HG03103 (cell line): ENCODE measurements at regions not wholly inside any gene's neighbourhood (a gene's known extent, or its start where the extent isn't known, plus 50 kb on each side); places are given as distances from the start of the nearest gene placed in this dataset.

Experiments
- ATAC-seq: cut with Tn5 transposase; IDR thresholded peaks from one replicate; pipeline ENCODE4 v1.9.1; 2021; ENCODE audit warnings: low read depth; ENCODE audit not compliant: unreplicated experiment

- ATAC-seq: no peak
Observed at GRCh38 chr9:12185856-12186255, 507.3 kb upstream of the TYRP1 start.

GRCh38 chr9:12191630-12192029 is 501.6 kb upstream of the TYRP1 start:
- no peak for ATAC-seq

- no peak for ATAC-seq
Observed at GRCh38 chr9:12194731-12195130, 498.5 kb upstream of the TYRP1 start.

GRCh38 chr9:12195456-12195855 is 497.7 kb upstream of the TYRP1 start:
- ATAC-seq: no peak

- no peak for ATAC-seq
Observed at GRCh38 chr9:12204512-12204911, 488.7 kb upstream of the TYRP1 start.

- ATAC-seq: no peak
Observed at GRCh38 chr9:12212860-12213259, 480.3 kb upstream of the TYRP1 start.

DNA sequence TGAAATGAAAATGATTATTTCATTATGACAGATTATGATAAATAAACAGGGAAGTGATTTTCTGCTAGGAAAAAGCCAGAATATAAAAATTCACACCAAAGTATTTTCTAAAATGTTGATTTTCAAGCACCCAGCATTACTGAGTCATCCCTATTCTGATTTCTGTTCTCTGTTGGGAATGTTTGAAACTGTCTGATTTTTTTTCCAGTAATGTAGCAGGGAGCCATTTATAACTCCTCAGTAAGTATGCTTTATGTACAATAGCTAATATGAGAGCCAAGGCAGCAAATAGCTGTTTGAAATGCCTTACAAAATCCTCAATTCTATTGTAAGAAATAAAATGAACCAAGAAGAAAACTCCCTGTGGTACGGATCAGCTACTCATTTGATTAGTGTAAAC is 471.7 kb upstream of the TYRP1 start:
- ATAC-seq: no peak

GRCh38 chr9:12224449-12224848 is 468.7 kb upstream of the TYRP1 start:
- ATAC-seq: no peak

DNA sequence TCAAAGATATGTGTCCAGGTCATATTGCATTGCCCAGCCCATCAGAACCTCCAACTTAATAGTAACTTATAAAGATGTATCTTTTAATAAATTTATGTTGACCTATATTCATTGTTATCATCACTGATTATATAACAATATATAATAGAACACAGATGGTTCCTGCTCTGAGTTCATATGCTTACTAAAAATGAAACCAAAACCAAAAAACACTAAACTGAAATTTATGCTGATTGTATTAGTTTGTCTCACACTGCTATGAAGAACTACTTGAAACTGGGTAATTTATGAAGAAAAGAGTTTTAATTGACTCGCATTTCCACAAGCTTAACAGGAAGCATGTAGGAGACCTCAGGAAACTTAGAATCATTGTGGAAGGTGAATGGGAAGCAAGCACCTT is 462.5 kb upstream of the TYRP1 start:
- ATAC-seq: no peak

DNA sequence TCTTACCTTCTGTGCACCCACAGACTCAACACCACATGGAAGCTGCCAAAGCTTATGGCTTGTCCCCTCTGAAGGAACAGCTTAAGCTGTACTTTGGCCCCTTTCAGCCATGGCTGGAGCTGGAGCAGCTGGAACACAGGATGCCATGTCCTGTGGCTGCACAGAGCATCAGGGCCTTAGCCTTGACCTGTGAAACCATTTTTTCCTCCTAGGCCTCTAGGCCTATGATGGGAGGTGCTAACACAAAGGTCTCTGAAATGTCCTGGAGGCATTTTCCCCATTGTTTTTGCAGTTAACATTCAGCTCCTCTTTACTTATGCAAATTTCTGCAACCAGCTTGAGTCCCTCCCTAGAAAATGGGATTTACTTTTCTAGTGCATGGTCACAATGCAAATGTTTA is 461.4 kb upstream of the TYRP1 start:
- ATAC-seq: no peak

DNA sequence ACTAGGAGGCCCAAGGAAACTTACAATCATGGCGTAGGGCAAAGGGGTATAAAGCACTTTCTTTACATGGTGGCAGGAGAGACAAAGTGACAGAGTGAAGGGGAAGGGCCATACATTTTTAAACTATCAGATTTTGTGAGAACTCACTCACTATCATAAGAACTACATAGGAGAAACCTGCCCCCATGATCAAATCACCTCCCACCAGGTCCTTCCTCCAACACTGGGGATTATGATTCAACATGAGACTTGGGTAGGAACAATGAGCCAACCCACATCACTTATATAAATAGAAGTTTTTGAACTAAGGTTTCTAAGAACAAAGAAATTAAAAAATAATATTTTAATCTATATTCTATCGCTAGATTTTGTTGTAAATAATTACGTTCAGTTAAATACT is 460.3 kb upstream of the TYRP1 start:
- ATAC-seq: no peak

- no peak for ATAC-seq
Observed at GRCh38 chr9:12253941-12254340, 439.2 kb upstream of the TYRP1 start.

- no peak for ATAC-seq
Observed at GRCh38 chr9:12266758-12267157, 426.4 kb upstream of the TYRP1 start.

DNA sequence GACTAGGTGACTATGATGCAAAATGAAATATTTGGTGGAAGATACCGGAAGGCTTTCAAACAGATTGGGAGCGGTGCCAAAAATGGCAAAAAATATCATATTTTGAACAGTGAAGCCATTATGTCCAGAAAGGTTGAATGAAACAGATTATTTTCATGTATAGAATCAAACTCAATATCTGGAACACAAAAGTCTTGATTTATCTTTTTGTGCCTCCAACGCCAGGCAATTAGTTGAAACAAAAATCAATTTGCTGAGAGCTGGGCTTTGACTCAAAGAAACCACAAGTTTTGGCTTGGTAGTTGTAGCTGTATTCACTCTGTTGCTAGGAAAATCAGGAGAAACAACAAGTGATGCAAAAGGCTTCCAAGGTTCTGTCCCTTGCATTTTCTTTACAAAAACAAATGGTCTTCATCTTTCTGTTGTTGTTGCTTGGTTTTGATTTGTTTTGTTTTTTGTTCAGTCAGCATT is 421.7 kb upstream of the TYRP1 start:
- ATAC-seq: no peak

- ATAC-seq: no peak
Observed at GRCh38 chr9:12272471-12273120, 420.6 kb upstream of the TYRP1 start.

- no peak for ATAC-seq
Observed at GRCh38 chr9:12274577-12274976, 418.6 kb upstream of the TYRP1 start.

- no peak for ATAC-seq
Observed at GRCh38 chr9:12276505-12276904, 416.7 kb upstream of the TYRP1 start.

- ATAC-seq: no peak
Observed at GRCh38 chr9:12289711-12290110, 403.5 kb upstream of the TYRP1 start.

DNA sequence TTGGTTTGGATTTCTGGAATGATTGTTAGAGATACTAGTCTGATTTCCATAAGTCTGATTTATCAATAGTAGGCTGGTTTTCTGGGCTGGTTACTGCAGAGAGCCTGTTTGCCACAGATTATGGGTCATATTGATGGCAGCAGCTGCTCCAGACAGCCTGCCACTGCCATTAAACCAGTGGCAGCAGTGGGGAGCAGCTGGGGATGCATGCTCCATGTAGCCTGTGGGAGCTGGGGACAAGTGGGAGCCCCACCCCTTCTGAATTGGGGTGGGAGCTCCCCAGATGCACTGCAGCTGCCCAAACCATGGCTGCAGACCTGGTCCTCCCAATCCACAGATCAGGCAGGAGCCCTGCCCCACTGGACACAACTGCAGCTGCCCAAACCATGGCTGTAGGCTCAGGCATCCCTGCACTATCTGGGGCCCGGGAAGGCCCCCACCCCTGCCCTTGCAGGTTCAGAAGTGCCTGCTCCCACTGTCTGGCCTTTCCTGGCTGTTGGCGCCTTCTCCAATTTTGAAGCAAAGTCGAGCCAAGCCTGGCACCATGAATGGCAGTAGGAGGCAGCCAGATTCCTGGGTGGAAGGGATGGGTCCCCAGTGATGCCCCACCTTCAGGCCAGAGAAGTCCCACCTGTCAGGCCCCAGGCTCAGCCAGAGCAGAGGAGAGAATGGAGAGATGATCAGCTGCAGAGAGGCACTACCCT is 402.9 kb upstream of the TYRP1 start:
- ATAC-seq: no peak

GRCh38 chr9:12305211-12305610 is 388.0 kb upstream of the TYRP1 start:
- no peak for ATAC-seq

DNA sequence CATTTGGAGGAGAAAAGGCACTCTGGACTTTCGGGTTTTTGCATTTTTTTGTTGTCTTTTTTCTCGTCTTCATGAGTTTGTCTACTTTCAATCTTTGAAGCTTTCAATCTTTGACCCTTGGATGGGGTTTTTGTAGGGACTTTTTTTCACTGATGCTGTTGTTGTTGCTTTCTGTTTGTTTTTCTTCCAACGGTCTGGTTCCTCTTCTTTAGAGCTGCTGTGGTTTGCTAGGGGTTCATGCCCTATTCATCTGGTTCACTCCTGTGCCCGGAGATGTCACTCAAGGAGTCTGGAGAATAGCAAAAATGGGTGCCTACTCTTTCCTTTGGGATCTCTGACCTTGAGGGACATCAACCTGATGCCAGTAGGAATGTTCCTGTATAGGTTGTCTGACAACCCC is 378.6 kb upstream of the TYRP1 start:
- ATAC-seq: no peak
